Esophagus muscularis mucosa (tissue), 3 donors: ENCODE measurements at regions not wholly inside any gene's neighbourhood (a gene's known extent, or its start where the extent isn't known, plus 50 kb on each side); places are given as distances from the start of the nearest gene placed in this dataset.

Experiments used
- CTCF ChIP-seq, 3 experiments: fragments of 200-600 bp in 2 of 3; fragments of 450-650 bp in 1 of 3; sonication (generic) in 2 of 3; IDR thresholded peaks; one replicate each; pipeline ENCODE4 v1.5.1; 2017 to 2019; ENCODE audit warnings: antibody characterized with exemption in 3 of 3, mild to moderate bottlenecking in 2 of 3, moderate library complexity in 1 of 3
- POLR2A ChIP-seq: fragments of 450-650 bp; IDR thresholded peaks from one replicate; pipeline ENCODE4 v1.6.1; 2017; ENCODE audit warnings: antibody characterized with exemption, moderate library complexity, mild to moderate bottlenecking, low read depth

DNA sequence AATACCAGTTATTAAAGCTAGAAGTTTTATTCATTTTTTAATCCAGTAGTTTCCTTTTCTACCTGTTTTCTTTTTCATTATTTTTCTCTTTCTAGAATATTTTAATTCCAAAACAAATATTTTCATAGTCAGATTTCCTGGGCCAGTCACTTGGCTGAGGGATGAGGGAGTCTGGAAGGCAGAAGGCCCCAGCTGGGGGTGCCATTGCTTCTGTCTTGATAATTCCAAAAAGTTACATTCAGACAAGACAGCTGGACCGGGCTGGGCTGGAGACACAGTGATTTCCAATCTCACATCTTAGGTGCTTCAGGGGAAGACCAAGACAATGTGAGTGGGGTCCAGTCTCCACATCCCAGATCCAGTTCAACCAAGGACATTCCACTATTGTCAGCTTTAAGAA is 263.5 kb downstream of the TMA16 start:
- no peak for TF ChIP-seq POLR2A
- TF ChIP-seq CTCF (IDR thresholded peaks at IDR 0.05): no peak
